ENCODE measurements at regions not wholly inside any gene's neighbourhood (a gene's known extent, or its start where the extent isn't known, plus 50 kb on each side); places are given as distances from the start of the nearest gene placed in this dataset.

DNA sequence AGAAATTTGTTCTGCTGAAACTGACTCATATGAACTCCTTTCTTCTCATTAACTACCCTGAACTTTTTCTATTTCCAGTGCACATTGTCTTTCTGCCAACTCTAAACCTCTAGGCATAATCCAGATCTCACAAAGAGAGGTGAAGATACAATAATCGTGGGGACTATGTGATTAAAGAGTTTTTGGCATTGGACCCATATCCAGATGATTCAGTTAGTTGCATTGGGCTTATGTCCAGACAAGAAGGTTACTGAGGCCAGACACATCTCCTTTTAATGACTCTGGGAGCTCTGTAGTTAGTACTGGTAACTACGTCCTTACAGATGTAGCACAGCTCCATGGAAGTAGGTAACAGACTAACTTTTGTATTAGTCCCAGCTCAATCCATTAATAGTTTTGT lies 273.0 kb downstream of the CASP12 start:
- TF ChIP-seq, protein P1, sequence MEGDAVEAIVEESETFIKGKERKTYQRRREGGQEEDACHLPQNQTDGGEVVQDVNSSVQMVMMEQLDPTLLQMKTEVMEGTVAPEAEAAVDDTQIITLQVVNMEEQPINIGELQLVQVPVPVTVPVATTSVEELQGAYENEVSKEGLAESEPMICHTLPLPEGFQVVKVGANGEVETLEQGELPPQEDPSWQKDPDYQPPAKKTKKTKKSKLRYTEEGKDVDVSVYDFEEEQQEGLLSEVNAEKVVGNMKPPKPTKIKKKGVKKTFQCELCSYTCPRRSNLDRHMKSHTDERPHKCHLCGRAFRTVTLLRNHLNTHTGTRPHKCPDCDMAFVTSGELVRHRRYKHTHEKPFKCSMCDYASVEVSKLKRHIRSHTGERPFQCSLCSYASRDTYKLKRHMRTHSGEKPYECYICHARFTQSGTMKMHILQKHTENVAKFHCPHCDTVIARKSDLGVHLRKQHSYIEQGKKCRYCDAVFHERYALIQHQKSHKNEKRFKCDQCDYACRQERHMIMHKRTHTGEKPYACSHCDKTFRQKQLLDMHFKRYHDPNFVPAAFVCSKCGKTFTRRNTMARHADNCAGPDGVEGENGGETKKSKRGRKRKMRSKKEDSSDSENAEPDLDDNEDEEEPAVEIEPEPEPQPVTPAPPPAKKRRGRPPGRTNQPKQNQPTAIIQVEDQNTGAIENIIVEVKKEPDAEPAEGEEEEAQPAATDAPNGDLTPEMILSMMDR (IDR thresholded peaks at IDR 0.05) = no peak
- TF ChIP-seq POLR2A (IDR thresholded peaks at IDR 0.05) = no peak
